ENCODE measurements at regions not wholly inside any gene's neighbourhood (a gene's known extent, or its start where the extent isn't known, plus 50 kb on each side); places are given as distances from the start of the nearest gene placed in this dataset.

- no peaks in the 10 kb centered on the region for H3K27me3 ChIP-seq
- H3K4me1 ChIP-seq: no peaks in the 10 kb centered on the region
- H3K9me3 ChIP-seq: no peaks in the 10 kb centered on the region
- FAIRE-seq (no peak), ATAC-seq (no peak), DNase-seq (no peak)
- intact Hi-C loops (cut with DNase I): no loop called here
- 71 to 76% methylated on average over 5 of the region's 5 CpGs for WGBS, 2 donors
- TF ChIP-seq, protein P1, sequence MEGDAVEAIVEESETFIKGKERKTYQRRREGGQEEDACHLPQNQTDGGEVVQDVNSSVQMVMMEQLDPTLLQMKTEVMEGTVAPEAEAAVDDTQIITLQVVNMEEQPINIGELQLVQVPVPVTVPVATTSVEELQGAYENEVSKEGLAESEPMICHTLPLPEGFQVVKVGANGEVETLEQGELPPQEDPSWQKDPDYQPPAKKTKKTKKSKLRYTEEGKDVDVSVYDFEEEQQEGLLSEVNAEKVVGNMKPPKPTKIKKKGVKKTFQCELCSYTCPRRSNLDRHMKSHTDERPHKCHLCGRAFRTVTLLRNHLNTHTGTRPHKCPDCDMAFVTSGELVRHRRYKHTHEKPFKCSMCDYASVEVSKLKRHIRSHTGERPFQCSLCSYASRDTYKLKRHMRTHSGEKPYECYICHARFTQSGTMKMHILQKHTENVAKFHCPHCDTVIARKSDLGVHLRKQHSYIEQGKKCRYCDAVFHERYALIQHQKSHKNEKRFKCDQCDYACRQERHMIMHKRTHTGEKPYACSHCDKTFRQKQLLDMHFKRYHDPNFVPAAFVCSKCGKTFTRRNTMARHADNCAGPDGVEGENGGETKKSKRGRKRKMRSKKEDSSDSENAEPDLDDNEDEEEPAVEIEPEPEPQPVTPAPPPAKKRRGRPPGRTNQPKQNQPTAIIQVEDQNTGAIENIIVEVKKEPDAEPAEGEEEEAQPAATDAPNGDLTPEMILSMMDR (IDR thresholded peaks at IDR 0.05): no peak
- H3K36me3 ChIP-seq: no peaks in the 10 kb centered on the region
- H3K27ac ChIP-seq: no peak overlapping the region
- no peak overlapping the region for H3K4me3 ChIP-seq
These were observed 1997.0 kb upstream of the LRRTM1 start for GRCh38 chr2:82301506-82301905.

DNA sequence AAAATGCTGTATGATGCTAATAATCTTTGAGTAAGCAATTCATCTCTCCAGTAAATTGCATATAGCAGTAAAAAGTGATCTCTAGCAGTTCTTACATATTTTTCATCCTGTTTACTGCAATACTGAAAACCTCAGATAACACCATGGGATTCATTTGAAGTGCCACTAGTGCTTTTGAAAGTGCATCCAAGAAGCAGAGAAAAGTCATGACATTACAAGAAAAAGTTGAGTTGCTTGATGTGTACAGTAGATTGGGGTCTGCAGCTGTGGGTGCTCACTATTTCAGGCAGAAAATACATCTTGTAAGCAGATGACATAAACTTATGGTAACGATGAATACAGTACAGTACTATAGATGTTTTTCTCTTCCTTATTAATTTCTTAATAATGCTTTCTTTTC lies 1984.9 kb upstream of the LRRTM1 start:
- WGBS, 2 donors: 82 to 86% methylated on average over 1 of the region's 1 CpG
- no peak for DNase-seq
- Histone ChIP-seq H3K36me3 (no peaks in the 10 kb centered on the region), H3K27me3 (no peaks in the 10 kb centered on the region), H3K9me3 (no peaks in the 10 kb centered on the region), H3K4me1 (no peaks in the 10 kb centered on the region), H3K27ac (no peak overlapping the region), H3K4me3 (no peak overlapping the region)
- ATAC-seq: no peak
- intact Hi-C loops (cut with DNase I): no loop called here
- FAIRE-seq: no peak
- TF ChIP-seq, protein P1 (IDR thresholded peaks at IDR 0.05): no peak

DNA sequence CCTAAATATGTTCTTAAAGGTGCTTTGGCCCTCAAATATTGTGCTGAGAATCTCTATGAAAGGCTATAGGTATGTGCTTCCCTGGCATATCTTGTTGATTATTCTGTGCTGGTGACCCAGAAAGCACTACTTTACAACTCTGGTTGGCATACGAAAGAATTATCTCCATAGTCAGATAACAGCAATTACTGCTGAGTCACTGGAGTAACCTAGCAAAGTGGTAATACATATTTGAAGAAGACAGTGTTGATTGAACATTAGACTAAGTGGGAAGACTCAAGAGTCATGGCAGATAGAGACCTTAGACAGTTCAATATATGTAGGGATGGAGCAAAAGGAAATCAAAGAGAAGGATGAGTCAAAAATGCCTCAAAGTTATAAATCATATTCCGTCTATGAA lies 1978.5 kb upstream of the LRRTM1 start:
- ATAC-seq: no peak
- Histone ChIP-seq H3K4me1 (no peaks in the 10 kb centered on the region), H3K36me3 (no peaks in the 10 kb centered on the region), H3K4me3 (no peak overlapping the region), H3K27me3 (no peaks in the 10 kb centered on the region), H3K27ac (no peak overlapping the region), H3K9me3 (no peaks in the 10 kb centered on the region)
- intact Hi-C loops (cut with DNase I): no loop called here
- TF ChIP-seq, protein P1 (IDR thresholded peaks at IDR 0.05): no peak
- 62 to 73% methylated on average over 2 of the region's 2 CpGs for WGBS, 2 donors
- no peak for DNase-seq
- no peak for FAIRE-seq

- ATAC-seq: no peak
These were observed 1977.7 kb upstream of the LRRTM1 start for GRCh38 chr2:82282111-82282882.

GRCh38 chr2:82279367-82279766 lies 1974.8 kb upstream of the LRRTM1 start:
- FAIRE-seq: no peak
- H3K4me1 ChIP-seq: no peaks in the 10 kb centered on the region
- no peak overlapping the region for H3K27ac ChIP-seq
- no peak overlapping the region for H3K4me3 ChIP-seq
- no peak for ATAC-seq
- intact Hi-C loops (cut with DNase I): no loop called here
- no peaks in the 10 kb centered on the region for H3K27me3 ChIP-seq
- no peaks in the 10 kb centered on the region for H3K9me3 ChIP-seq
- no peaks in the 10 kb centered on the region for H3K36me3 ChIP-seq
- TF ChIP-seq, protein P1 (IDR thresholded peaks at IDR 0.05): no peak
- DNase-seq: no peak
- WGBS, 2 donors: 79 to 89% methylated on average over 1 of the region's 1 CpG

More at GRCh38 chr2:82282111-82282882, 1977.7 kb upstream of the LRRTM1 start:
- H3K4me1 ChIP-seq: no peaks in the 10 kb centered on the region
- intact Hi-C loops (cut with DNase I): no loop called here
- no peaks in the 10 kb centered on the region for H3K9me3 ChIP-seq
- H3K27ac ChIP-seq: no peak overlapping the region
- H3K4me3 ChIP-seq: no peak overlapping the region
- DNase-seq (no peak), FAIRE-seq (no peak)
- TF ChIP-seq, protein P1 (IDR thresholded peaks at IDR 0.05): no peak
- H3K36me3 ChIP-seq: no peaks in the 10 kb centered on the region
- no peaks in the 10 kb centered on the region for H3K27me3 ChIP-seq
- 86 to 89% methylated on average over 16 of the region's 16 CpGs for WGBS, 2 donors

Data from pancreas (tissue), 10 donors.